Activated naive CD4-positive, alpha-beta T cell treated with anti-CD3 and anti-CD28 coated beads, Interleukin-2, amount 50 U/mL, for 24 hours (primary cell): ENCODE measurements at regions not wholly inside any gene's neighbourhood (a gene's known extent, or its start where the extent isn't known, plus 50 kb on each side); places are given as distances from the start of the nearest gene placed in this dataset.

Experiments
- H3K27ac Mint-ChIP-seq: one replicate; pipeline ENCODE4 v1.8.0; 2021; ENCODE audit warnings: mild to moderate bottlenecking, mixed read lengths
- H3K27me3 Mint-ChIP-seq: one replicate; pipeline ENCODE4 v1.8.0; 2021; ENCODE audit warnings: mixed read lengths
- H3K36me3 Mint-ChIP-seq: one replicate; pipeline ENCODE4 v1.8.0; 2021; ENCODE audit warnings: mixed read lengths
- H3K4me1 Mint-ChIP-seq: one replicate; pipeline ENCODE4 v1.8.0; 2021; ENCODE audit warnings: mixed read lengths
- H3K4me3 Mint-ChIP-seq: one replicate; pipeline ENCODE4 v1.8.0; 2021; ENCODE audit warnings: mild to moderate bottlenecking, mixed read lengths
- H3K9me3 Mint-ChIP-seq: one replicate; pipeline ENCODE4 v1.8.0; 2021; ENCODE audit warnings: mixed read lengths

GRCh38 chr15:29570948-29571791 lies 251.1 kb downstream of the TJP1 start:
- peak overlapping the region; percentile 46 for H3K4me3 Mint-ChIP-seq
- no peak overlapping the region for H3K27ac Mint-ChIP-seq
- no peaks in the 10 kb centered on the region for H3K9me3 Mint-ChIP-seq
- H3K36me3 Mint-ChIP-seq, result peaks cover 2% of the 10 kb centered on the region
- peaks cover 10% of the 10 kb centered on the region for H3K4me1 Mint-ChIP-seq
- peaks cover 50% of the 10 kb centered on the region for H3K27me3 Mint-ChIP-seq

GRCh38 chr15:29570121-29570947 lies 251.9 kb downstream of the TJP1 start:
- peaks cover 50% of the 10 kb centered on the region for H3K27me3 Mint-ChIP-seq
- H3K36me3 Mint-ChIP-seq, result peaks cover 2% of the 10 kb centered on the region
- no peak overlapping the region for H3K4me3 Mint-ChIP-seq
- H3K9me3 Mint-ChIP-seq, result no peaks in the 10 kb centered on the region
- no peak overlapping the region for H3K27ac Mint-ChIP-seq
- peaks cover 10% of the 10 kb centered on the region for H3K4me1 Mint-ChIP-seq

GRCh38 chr15:29569533-29570092 lies 252.7 kb downstream of the TJP1 start:
- peaks cover 2% of the 10 kb centered on the region for H3K36me3 Mint-ChIP-seq
- no peak overlapping the region for H3K27ac Mint-ChIP-seq
- H3K27me3 Mint-ChIP-seq, result peaks cover 48% of the 10 kb centered on the region
- H3K9me3 Mint-ChIP-seq, result no peaks in the 10 kb centered on the region
- peaks cover 10% of the 10 kb centered on the region for H3K4me1 Mint-ChIP-seq
- peak overlapping the region; percentile 53 for H3K4me3 Mint-ChIP-seq

GRCh38 chr15:29568840-29569532 lies 253.3 kb downstream of the TJP1 start:
- peak overlapping the region; percentile 53 for H3K4me3 Mint-ChIP-seq

GRCh38 chr15:29567336-29567735 lies 254.9 kb downstream of the TJP1 start:
- Mint-ChIP-seq H3K27me3 (peaks cover 32% of the 10 kb centered on the region), H3K4me3 (no peak overlapping the region), H3K36me3 (no peaks in the 10 kb centered on the region), H3K4me1 (peaks cover 10% of the 10 kb centered on the region), H3K27ac (no peak overlapping the region), H3K9me3 (no peaks in the 10 kb centered on the region)

More at GRCh38 chr15:29568840-29569532, 253.3 kb downstream of the TJP1 start:
- Mint-ChIP-seq H3K27ac (no peak overlapping the region), H3K27me3 (peaks cover 42% of the 10 kb centered on the region), H3K36me3 (peaks cover 2% of the 10 kb centered on the region), H3K4me1 (peaks cover 10% of the 10 kb centered on the region), H3K9me3 (no peaks in the 10 kb centered on the region)

GRCh38 chr15:29566914-29567313 lies 255.4 kb downstream of the TJP1 start:
- H3K27me3 Mint-ChIP-seq, result peaks cover 30% of the 10 kb centered on the region
- no peak overlapping the region for H3K27ac Mint-ChIP-seq
- peaks cover 10% of the 10 kb centered on the region for H3K4me1 Mint-ChIP-seq
- no peak overlapping the region for H3K4me3 Mint-ChIP-seq
- no peaks in the 10 kb centered on the region for H3K9me3 Mint-ChIP-seq
- H3K36me3 Mint-ChIP-seq, result no peaks in the 10 kb centered on the region

GRCh38 chr15:29563112-29563511 lies 259.2 kb downstream of the TJP1 start:
- Mint-ChIP-seq H3K27ac (no peak overlapping the region), H3K36me3 (no peaks in the 10 kb centered on the region), H3K4me1 (no peaks in the 10 kb centered on the region), H3K27me3 (peaks cover 33% of the 10 kb centered on the region), H3K9me3 (no peaks in the 10 kb centered on the region), H3K4me3 (no peak overlapping the region)

- Mint-ChIP-seq H3K36me3 (no peaks in the 10 kb centered on the region), H3K4me3 (no peak overlapping the region), H3K27me3 (peaks cover 23% of the 10 kb centered on the region), H3K9me3 (no peaks in the 10 kb centered on the region), H3K27ac (no peak overlapping the region), H3K4me1 (no peaks in the 10 kb centered on the region)
Measured at GRCh38 chr15:29560896-29561295, 261.4 kb downstream of the TJP1 start.

- peaks cover 20% of the 10 kb centered on the region for H3K27me3 Mint-ChIP-seq
- no peak overlapping the region for H3K4me3 Mint-ChIP-seq
- no peak overlapping the region for H3K27ac Mint-ChIP-seq
- H3K4me1 Mint-ChIP-seq, result no peaks in the 10 kb centered on the region
- H3K36me3 Mint-ChIP-seq, result no peaks in the 10 kb centered on the region
- no peaks in the 10 kb centered on the region for H3K9me3 Mint-ChIP-seq
Measured at GRCh38 chr15:29558261-29558660, 264.0 kb downstream of the TJP1 start.

GRCh38 chr15:29557171-29557570 lies 265.1 kb downstream of the TJP1 start:
- no peak overlapping the region for H3K4me3 Mint-ChIP-seq

GRCh38 chr15:29556380-29556779 lies 265.9 kb downstream of the TJP1 start:
- H3K27ac Mint-ChIP-seq, result no peak overlapping the region
- no peaks in the 10 kb centered on the region for H3K9me3 Mint-ChIP-seq
- peaks cover 19% of the 10 kb centered on the region for H3K27me3 Mint-ChIP-seq
- no peaks in the 10 kb centered on the region for H3K36me3 Mint-ChIP-seq
- no peaks in the 10 kb centered on the region for H3K4me1 Mint-ChIP-seq
- H3K4me3 Mint-ChIP-seq, result no peak overlapping the region

More at GRCh38 chr15:29557171-29557570, 265.1 kb downstream of the TJP1 start:
- peaks cover 19% of the 10 kb centered on the region for H3K27me3 Mint-ChIP-seq
- H3K36me3 Mint-ChIP-seq, result no peaks in the 10 kb centered on the region
- H3K27ac Mint-ChIP-seq, result no peak overlapping the region
- H3K9me3 Mint-ChIP-seq, result no peaks in the 10 kb centered on the region
- H3K4me1 Mint-ChIP-seq, result no peaks in the 10 kb centered on the region

GRCh38 chr15:29554531-29554930 lies 267.7 kb downstream of the TJP1 start:
- H3K36me3 Mint-ChIP-seq, result no peaks in the 10 kb centered on the region
- H3K27me3 Mint-ChIP-seq, result peaks cover 14% of the 10 kb centered on the region
- no peak overlapping the region for H3K4me3 Mint-ChIP-seq
- H3K27ac Mint-ChIP-seq, result no peak overlapping the region
- no peaks in the 10 kb centered on the region for H3K9me3 Mint-ChIP-seq
- H3K4me1 Mint-ChIP-seq, result no peaks in the 10 kb centered on the region

- H3K4me3 Mint-ChIP-seq, result no peak overlapping the region
- H3K9me3 Mint-ChIP-seq, result peaks cover 9% of the 10 kb centered on the region
- H3K27ac Mint-ChIP-seq, result no peak overlapping the region
- no peaks in the 10 kb centered on the region for H3K4me1 Mint-ChIP-seq
- peaks cover 3% of the 10 kb centered on the region for H3K36me3 Mint-ChIP-seq
- peaks cover 9% of the 10 kb centered on the region for H3K27me3 Mint-ChIP-seq
Measured at GRCh38 chr15:29550834-29551465, 271.3 kb downstream of the TJP1 start.

GRCh38 chr15:29548006-29548405 lies 274.3 kb downstream of the TJP1 start:
- Mint-ChIP-seq H3K27me3 (peaks cover 9% of the 10 kb centered on the region), H3K4me3 (no peak overlapping the region), H3K36me3 (peaks cover 4% of the 10 kb centered on the region), H3K27ac (no peak overlapping the region), H3K9me3 (peaks cover 10% of the 10 kb centered on the region), H3K4me1 (no peaks in the 10 kb centered on the region)
